Natural killer cell (primary cell): ENCODE measurements at regions not wholly inside any gene's neighbourhood (a gene's known extent, or its start where the extent isn't known, plus 50 kb on each side); places are given as distances from the start of the nearest gene placed in this dataset.

Source experiments
- ATAC-seq, 3 donors: fragments of 150-1000 bp in 2 of 3; fragments of 200-7000 bp in 1 of 3; cut with Tn5 transposase; 1 replicate in 1 of 3; 2 replicates in 2 of 3; pipeline ENCODE4 v1.10.0; 2021; ENCODE audit warnings: mild to moderate bottlenecking in 2 of 3, moderate library complexity in 2 of 3
- DNase-seq, 2 donors: peaks; one replicate each; pipeline versions ENCODE4 v3.0.0 to v3.0.0-alpha.2; 2013 to 2021; ENCODE audit warnings: mixed read lengths in 1 of 2
- H3K27ac ChIP-seq: one replicate; pipeline ENCODE4 v1.5.1; 2013; ENCODE audit warnings: mild to moderate bottlenecking, low read length
- H3K27me3 ChIP-seq: one replicate; pipeline ENCODE4 v1.6.1; 2013; ENCODE audit warnings: low read length; ENCODE audit not compliant: control insufficient read depth, insufficient read depth
- H3K36me3 ChIP-seq: one replicate; pipeline ENCODE4 v1.6.1; 2013; ENCODE audit warnings: low read length; ENCODE audit not compliant: control insufficient read depth, insufficient read depth
- H3K4me1 ChIP-seq: one replicate; pipeline ENCODE4 v1.6.1; 2013; ENCODE audit warnings: low read length; ENCODE audit not compliant: control insufficient read depth, insufficient read depth
- H3K4me3 ChIP-seq: one replicate; pipeline ENCODE4 v1.5.1; 2013; ENCODE audit warnings: low read length
- H3K9me3 ChIP-seq: one replicate; pipeline ENCODE4 v1.6.1; 2013; ENCODE audit warnings: low read length; ENCODE audit not compliant: control insufficient read depth, insufficient read depth
- H3K27ac Mint-ChIP-seq, 2 donors: one replicate each; pipeline ENCODE4 v1.8.0; 2022; ENCODE audit warnings: mild to moderate bottlenecking in 2 of 2, mixed read lengths in 2 of 2, moderate library complexity in 1 of 2
- H3K27me3 Mint-ChIP-seq, 2 donors: one replicate each; pipeline ENCODE4 v1.8.0; 2022; ENCODE audit warnings: low read depth in 2 of 2, mixed read lengths in 2 of 2
- H3K36me3 Mint-ChIP-seq: one replicate; pipeline ENCODE4 v1.8.0; 2022; ENCODE audit warnings: mixed read lengths
- H3K4me1 Mint-ChIP-seq, 2 donors: one replicate each; pipeline ENCODE4 v1.8.0; 2022; ENCODE audit warnings: mixed read lengths in 2 of 2
- H3K4me3 Mint-ChIP-seq: one replicate; pipeline ENCODE4 v1.8.0; 2022; ENCODE audit warnings: mild to moderate bottlenecking, moderate library complexity, mixed read lengths
- H3K9me3 Mint-ChIP-seq, 2 donors: one replicate each; pipeline ENCODE4 v1.8.0; 2022; ENCODE audit warnings: mixed read lengths in 2 of 2
- CTCF ChIP-seq: fragments of 200-600 bp; IDR thresholded peaks from one replicate; pipeline ENCODE4 v1.8.0; 2022; ENCODE audit warnings: antibody characterized with exemption
- WGBS: methylation state at CpG from one replicate; pipeline ENCODE4 v1.1.7; 2013; ENCODE audit warnings: missing lambda C conversion rate; ENCODE audit not compliant: insufficient coverage; 5-methylcytosine and 5-hydroxymethylcytosine counted together
- intact Hi-C: fragments of 100-400 bp; cut with micrococcal nuclease; formaldehyde crosslinking; loops from one replicate; pipeline ENCODE4 v1.14.2; 2022

- ATAC-seq (no peak), DNase-seq (no peak)
- intact Hi-C loops = no loop called here
- no peak overlapping the region for H3K27ac ChIP-seq
- H3K36me3 Mint-ChIP-seq = no peaks in the 10 kb centered on the region
- H3K9me3 Mint-ChIP-seq = peaks cover 0 to 2% of the 10 kb centered on the region in 2 donors
- H3K4me3 ChIP-seq = no peak overlapping the region
- H3K27ac Mint-ChIP-seq = no peak overlapping the region
- no peak overlapping the region for H3K4me3 Mint-ChIP-seq
- TF ChIP-seq CTCF = no peak
- H3K27me3 Mint-ChIP-seq = peaks cover 0 to 8% of the 10 kb centered on the region in 2 donors
- no peaks in the 10 kb centered on the region for H3K9me3 ChIP-seq
- H3K4me1 Mint-ChIP-seq = no peaks in the 10 kb centered on the region
- H3K4me1 ChIP-seq = no peaks in the 10 kb centered on the region
- H3K27me3 ChIP-seq = no peaks in the 10 kb centered on the region
- 88% methylated on average over 2 of the region's 4 CpGs for WGBS
- no peaks in the 10 kb centered on the region for H3K36me3 ChIP-seq
Measured at GRCh38 chrX:9102956-9103355, 69.0 kb upstream of the FAM9B start.

GRCh38 chrX:9108054-9108453 lies 74.1 kb upstream of the FAM9B start:
- H3K9me3 Mint-ChIP-seq = peaks cover 0 to 2% of the 10 kb centered on the region in 2 donors
- H3K9me3 ChIP-seq = no peaks in the 10 kb centered on the region

GRCh38 chrX:9110808-9111207 lies 76.9 kb upstream of the FAM9B start:
- H3K27me3 ChIP-seq = no peaks in the 10 kb centered on the region
- no peak overlapping the region for H3K4me3 Mint-ChIP-seq
- H3K27me3 Mint-ChIP-seq = peaks cover 0 to 13% of the 10 kb centered on the region in 2 donors
- ATAC-seq (no peak), DNase-seq (no peak)
- H3K4me1 ChIP-seq = no peaks in the 10 kb centered on the region
- no peaks in the 10 kb centered on the region for H3K4me1 Mint-ChIP-seq
- intact Hi-C loops = no loop called here
- TF ChIP-seq CTCF = no peak
- H3K9me3 ChIP-seq = no peaks in the 10 kb centered on the region
- 86% methylated on average over 4 of the region's 5 CpGs for WGBS
- no peaks in the 10 kb centered on the region for H3K9me3 Mint-ChIP-seq
- no peak overlapping the region for H3K4me3 ChIP-seq
- no peaks in the 10 kb centered on the region for H3K36me3 ChIP-seq
- no peak overlapping the region for H3K27ac ChIP-seq
- H3K27ac Mint-ChIP-seq = no peak overlapping the region
- H3K36me3 Mint-ChIP-seq = no peaks in the 10 kb centered on the region

More at GRCh38 chrX:9108054-9108453, 74.1 kb upstream of the FAM9B start:
- Histone ChIP-seq H3K27me3 (no peaks in the 10 kb centered on the region), H3K4me3 (no peak overlapping the region), H3K36me3 (no peaks in the 10 kb centered on the region), H3K27ac (no peak overlapping the region), H3K4me1 (no peaks in the 10 kb centered on the region)
- WGBS = 100% methylated on average over 1 of the region's 1 CpG
- no peak for ATAC-seq
- no peak for TF ChIP-seq CTCF
- H3K27me3 Mint-ChIP-seq = peaks cover 0 to 11% of the 10 kb centered on the region in 2 donors
- intact Hi-C loops = no loop called here
- no peak for DNase-seq
- no peaks in the 10 kb centered on the region for H3K36me3 Mint-ChIP-seq
- no peak overlapping the region for H3K27ac Mint-ChIP-seq
- H3K4me1 Mint-ChIP-seq = no peaks in the 10 kb centered on the region
- H3K4me3 Mint-ChIP-seq = no peak overlapping the region

GRCh38 chrX:9114245-9114644 lies 80.3 kb upstream of the FAM9B start:
- Mint-ChIP-seq H3K4me1 (no peaks in the 10 kb centered on the region), H3K4me3 (no peak overlapping the region), H3K27me3 (peaks cover 2 to 13% of the 10 kb centered on the region in 2 donors), H3K9me3 (peaks cover 0 to 2% of the 10 kb centered on the region in 2 donors), H3K27ac (no peak overlapping the region), H3K36me3 (no peaks in the 10 kb centered on the region)
- H3K4me1 ChIP-seq = no peaks in the 10 kb centered on the region
- DNase-seq (no peak), ATAC-seq (no peak)
- no peaks in the 10 kb centered on the region for H3K9me3 ChIP-seq
- H3K27ac ChIP-seq = no peak overlapping the region
- no peaks in the 10 kb centered on the region for H3K27me3 ChIP-seq
- no peak overlapping the region for H3K4me3 ChIP-seq
- TF ChIP-seq CTCF = no peak
- no peaks in the 10 kb centered on the region for H3K36me3 ChIP-seq
- intact Hi-C loops = no loop called here
- 100% methylated on average over 1 of the region's 2 CpGs for WGBS
